ENCODE measurements at regions not wholly inside any gene's neighbourhood (a gene's known extent, or its start where the extent isn't known, plus 50 kb on each side); places are given as distances from the start of the nearest gene placed in this dataset.

DNA sequence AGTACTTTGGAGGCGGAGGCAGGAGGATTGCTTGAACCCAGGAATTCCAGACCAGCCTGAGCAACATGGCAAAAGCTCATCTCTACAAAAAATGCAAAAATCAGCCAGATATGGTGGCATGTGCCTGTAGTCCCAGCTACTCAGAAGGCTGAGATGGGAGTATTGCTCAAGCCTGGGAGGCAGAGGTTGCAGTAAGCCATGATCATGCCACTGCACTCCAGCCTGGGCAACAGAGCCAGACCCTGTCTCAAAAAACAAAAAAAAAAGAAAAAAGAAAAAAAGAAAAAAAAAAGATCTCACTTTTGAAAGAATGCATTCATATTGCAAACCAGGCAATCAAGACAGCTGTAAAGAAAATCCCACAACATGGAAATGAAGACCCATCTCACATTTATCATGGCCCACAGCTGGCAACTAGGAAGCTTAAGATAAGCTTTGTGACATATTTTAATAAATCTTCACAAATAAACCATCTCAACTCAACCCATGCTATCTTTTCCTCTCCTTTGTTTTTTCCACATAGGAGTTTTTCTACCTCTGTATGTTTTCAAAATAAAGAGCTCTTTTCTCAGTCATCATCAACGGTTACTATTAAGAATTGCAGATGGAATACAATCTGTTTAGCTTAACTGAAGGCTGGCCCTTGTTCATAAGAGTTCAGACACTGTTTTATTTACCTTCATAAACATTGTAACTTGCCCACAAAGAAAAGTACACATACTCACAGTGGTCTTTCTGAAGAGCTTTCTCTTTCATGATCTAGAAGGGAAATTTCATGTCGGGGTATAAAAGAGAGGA, 137.0 kb downstream of the MREG start:
- 41 to 58% (median 42%) methylated on average over 3 of the region's 3 CpGs for WGBS, 3 donors
- Histone ChIP-seq H3K4me1 (ENCODE audit: insufficient read depth) (no peaks in the 10 kb centered on the region), H3K27ac (no peak overlapping the region), H3K36me3 (no peaks in the 10 kb centered on the region), H3K27me3 (no peaks in the 10 kb centered on the region), H3K4me3 (no peak overlapping the region), H3K9me3 (no peaks in the 10 kb centered on the region)
- intact Hi-C loops (cut with DNase I), result no loop called here
- DNase-seq, result no peak
- TF ChIP-seq EP300 (IDR thresholded peaks at IDR 0.05) (no peak), POLR2A (IDR thresholded peaks at IDR 0.05) (no peak)
- TF ChIP-seq, protein P1, sequence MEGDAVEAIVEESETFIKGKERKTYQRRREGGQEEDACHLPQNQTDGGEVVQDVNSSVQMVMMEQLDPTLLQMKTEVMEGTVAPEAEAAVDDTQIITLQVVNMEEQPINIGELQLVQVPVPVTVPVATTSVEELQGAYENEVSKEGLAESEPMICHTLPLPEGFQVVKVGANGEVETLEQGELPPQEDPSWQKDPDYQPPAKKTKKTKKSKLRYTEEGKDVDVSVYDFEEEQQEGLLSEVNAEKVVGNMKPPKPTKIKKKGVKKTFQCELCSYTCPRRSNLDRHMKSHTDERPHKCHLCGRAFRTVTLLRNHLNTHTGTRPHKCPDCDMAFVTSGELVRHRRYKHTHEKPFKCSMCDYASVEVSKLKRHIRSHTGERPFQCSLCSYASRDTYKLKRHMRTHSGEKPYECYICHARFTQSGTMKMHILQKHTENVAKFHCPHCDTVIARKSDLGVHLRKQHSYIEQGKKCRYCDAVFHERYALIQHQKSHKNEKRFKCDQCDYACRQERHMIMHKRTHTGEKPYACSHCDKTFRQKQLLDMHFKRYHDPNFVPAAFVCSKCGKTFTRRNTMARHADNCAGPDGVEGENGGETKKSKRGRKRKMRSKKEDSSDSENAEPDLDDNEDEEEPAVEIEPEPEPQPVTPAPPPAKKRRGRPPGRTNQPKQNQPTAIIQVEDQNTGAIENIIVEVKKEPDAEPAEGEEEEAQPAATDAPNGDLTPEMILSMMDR (IDR thresholded peaks at IDR 0.05), result no peak

DNA sequence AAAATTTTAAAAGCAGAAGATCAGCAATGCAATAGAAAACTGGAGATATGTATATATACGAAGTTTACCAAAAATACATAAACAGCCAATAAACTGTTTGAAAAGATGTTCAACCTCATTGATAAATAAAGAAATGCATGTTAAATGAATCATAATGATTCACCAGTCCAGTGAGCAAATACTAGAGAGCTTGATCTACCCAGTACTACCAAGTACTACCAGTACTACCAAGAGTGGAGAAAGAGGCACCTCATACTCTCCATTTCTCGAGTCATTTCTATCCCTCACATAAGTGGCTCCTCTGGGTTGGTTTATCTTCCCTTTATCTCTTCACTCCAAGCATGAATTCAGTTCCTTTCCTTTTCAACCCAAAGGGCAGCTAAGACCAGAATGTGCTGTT, 138.9 kb downstream of the MREG start:
- Histone ChIP-seq H3K27ac (no peak overlapping the region), H3K4me3 (no peak overlapping the region), H3K9me3 (no peaks in the 10 kb centered on the region), H3K4me1 (ENCODE audit: insufficient read depth) (no peaks in the 10 kb centered on the region), H3K36me3 (no peaks in the 10 kb centered on the region), H3K27me3 (no peaks in the 10 kb centered on the region)
- intact Hi-C loops (cut with DNase I), result no loop called here
- TF ChIP-seq, protein P1 (IDR thresholded peaks at IDR 0.05), result no peak
- TF ChIP-seq POLR2A (IDR thresholded peaks at IDR 0.05) (no peak), EP300 (IDR thresholded peaks at IDR 0.05) (no peak)
- DNase-seq, result no peak
- WGBS, 3 donors, result 95 to 96% (median 96%) methylated on average over 2 of the region's 2 CpGs

DNA sequence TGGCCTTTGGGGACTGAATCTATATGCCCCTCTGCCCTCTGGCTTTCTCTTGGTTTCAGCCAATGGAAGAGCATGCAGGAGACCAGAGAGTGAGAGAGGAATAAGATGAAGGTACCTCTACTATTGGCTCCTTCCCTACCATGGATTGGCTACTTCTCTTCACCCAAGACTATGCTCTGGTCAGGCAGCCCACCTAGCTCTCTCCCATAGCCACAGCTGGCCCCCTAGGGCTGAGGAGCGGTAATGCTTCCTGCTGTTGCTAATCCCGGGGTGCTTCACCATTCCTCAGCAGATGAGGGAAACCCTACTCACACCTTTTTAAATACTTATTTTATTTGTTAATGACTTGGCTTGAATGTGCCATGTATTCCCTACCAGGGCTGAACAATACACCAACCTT, 142.4 kb downstream of the MREG start:
- TF ChIP-seq, protein P1 (IDR thresholded peaks at IDR 0.05), result no peak
- TF ChIP-seq EP300 (IDR thresholded peaks at IDR 0.05) (no peak), POLR2A (IDR thresholded peaks at IDR 0.05) (no peak)
- Histone ChIP-seq H3K9me3 (no peaks in the 10 kb centered on the region), H3K27ac (no peak overlapping the region), H3K27me3 (no peaks in the 10 kb centered on the region), H3K4me1 (ENCODE audit: insufficient read depth) (no peaks in the 10 kb centered on the region), H3K36me3 (no peaks in the 10 kb centered on the region), H3K4me3 (no peak overlapping the region)
- no peak for DNase-seq
- intact Hi-C loops (cut with DNase I), result no loop called here
- WGBS, 3 donors, result 94 to 100% (median 97%) methylated on average over 2 of the region's 2 CpGs

DNA sequence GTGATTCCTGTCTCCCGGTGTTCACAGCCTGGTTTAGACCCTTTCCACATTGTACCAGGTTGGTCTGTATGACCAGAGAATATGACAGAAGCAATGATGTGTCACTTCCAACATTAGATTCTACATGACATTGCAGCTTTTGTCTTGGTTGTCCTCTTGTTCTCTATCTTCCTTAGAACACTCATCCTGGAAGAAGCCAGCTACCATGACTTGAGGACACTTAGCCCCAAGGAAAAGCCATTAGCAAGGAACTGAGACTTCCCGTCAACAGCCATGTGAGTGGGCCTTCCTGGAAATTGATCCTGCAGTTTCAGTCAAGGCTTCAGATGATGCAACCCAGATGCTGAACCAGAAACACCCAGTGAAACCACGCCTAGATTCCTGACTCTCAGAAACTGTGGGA, 143.3 kb downstream of the MREG start:
- Histone ChIP-seq H3K9me3 (no peaks in the 10 kb centered on the region), H3K27me3 (no peaks in the 10 kb centered on the region), H3K4me3 (no peak overlapping the region), H3K4me1 (ENCODE audit: insufficient read depth) (no peaks in the 10 kb centered on the region), H3K27ac (no peak overlapping the region), H3K36me3 (no peaks in the 10 kb centered on the region)
- no peak for DNase-seq
- no peak for TF ChIP-seq EP300 (IDR thresholded peaks at IDR 0.05)
- TF ChIP-seq, protein P1 (IDR thresholded peaks at IDR 0.05), result no peak
- TF ChIP-seq POLR2A (IDR thresholded peaks at IDR 0.05), result no peak
- 85 to 93% (median 93%) methylated on average over 3 of the region's 3 CpGs for WGBS, 3 donors
- intact Hi-C loops (cut with DNase I), result no loop called here

Measured in ovary (tissue), 7 donors.